ENCODE measurements at regions not wholly inside any gene's neighbourhood (a gene's known extent, or its start where the extent isn't known, plus 50 kb on each side); places are given as distances from the start of the nearest gene placed in this dataset.

- Histone ChIP-seq H3K27me3 (ENCODE audit: control insufficient read depth in 2 of 2, insufficient read depth in 2 of 2, low read length in 2 of 2) (no peaks in the 10 kb centered on the region), H2AFZ (ENCODE audit: low read depth, low read length) (no peak overlapping the region), H3K9me3 (replicated peaks; ENCODE audit: control insufficient read depth, insufficient read depth, low read length) (no peaks in the 10 kb centered on the region), H3K9ac (replicated peaks; ENCODE audit: extremely low read depth, insufficient read depth, low read length) (no peak overlapping the region), H3K27ac (ENCODE audit: insufficient read depth, low read depth, low read length) (no peak overlapping the region), H4K20me1 (replicated peaks; ENCODE audit: control insufficient read depth, extremely low read depth, insufficient read depth, low read length) (no peaks in the 10 kb centered on the region), H3K4me1 (ENCODE audit: control insufficient read depth, extremely low read depth, insufficient read depth, low read length) (no peaks in the 10 kb centered on the region), H3K79me2 (ENCODE audit: control insufficient read depth, insufficient read depth, low read length) (no peaks in the 10 kb centered on the region), H3K9me1 (replicated peaks; ENCODE audit: control insufficient read depth, extremely low read depth, insufficient read depth, low read length) (no peaks in the 10 kb centered on the region), H3K36me3 (ENCODE audit: control insufficient read depth in 2 of 2, extremely low read depth in 1 of 2, insufficient read depth in 2 of 2, low read length in 2 of 2) (no peaks in the 10 kb centered on the region), H3K4me3 (replicated peaks in 1 of 3; ENCODE audit: insufficient read depth in 1 of 3, low read depth in 1 of 3, low read length in 3 of 3) (no peak overlapping the region), H3K4me2 (ENCODE audit: insufficient read depth, low read length) (no peak overlapping the region)
- intact Hi-C loops (cut with micrococcal nuclease) (no loop called here), dilution Hi-C loops (cut with MboI; ENCODE audit: extremely low pct_ligation_motif_present, low sequenced_read_pairs) (no loop called here)
- BruUV-seq (replicated peaks): no TSS peak
- DNase-seq (ENCODE audit: low read depth, low spot score) (no peak), FAIRE-seq (no peak)
- ChIA-PET CTCF (no interaction called here), POLR2A (no interaction called here)
- TF ChIP-seq MYC (IDR thresholded peaks at IDR 0.05; ENCODE audit: low read depth, low read length): no peak
- no peak for TF ChIP-seq JUN (IDR thresholded peaks at IDR 0.05; ENCODE audit: borderline replicate concordance, insufficient read depth, insufficient read length, low read depth)
- TF ChIP-seq MAX (IDR thresholded peaks at IDR 0.05; ENCODE audit: insufficient read depth, insufficient read length): no peak
- TF ChIP-seq CTCF (IDR thresholded peaks at IDR 0.05; ENCODE audit: extremely low read depth in 1 of 2, insufficient read depth in 1 of 2, low read depth in 1 of 2, low read length in 2 of 2): no peak
- TF ChIP-seq FOS (IDR thresholded peaks at IDR 0.05; ENCODE audit: borderline replicate concordance, insufficient read depth, low read length): no peak
- TF ChIP-seq POLR2AphosphoS5 (IDR thresholded peaks at IDR 0.05; ENCODE audit: insufficient read depth, low read depth, low read length): no peak
- no peak for TF ChIP-seq POLR2A (IDR thresholded peaks at IDR 0.05; ENCODE audit: low read depth, low read length)
- no peak for TF ChIP-seq GATA2 (IDR thresholded peaks at IDR 0.05; ENCODE audit: insufficient read depth, insufficient read length, low read depth, low read length)
- no peak for TF ChIP-seq EZH2 (IDR thresholded peaks at IDR 0.05; ENCODE audit: borderline replicate concordance, low read depth, low read length, severe bottlenecking)
Measured at GRCh38 chr6:19552076-19552475, 285.1 kb upstream of the ID4 start.

All from endothelial cell of umbilical vein (primary cell).